ENCODE measurements at regions not wholly inside any gene's neighbourhood (a gene's known extent, or its start where the extent isn't known, plus 50 kb on each side); places are given as distances from the start of the nearest gene placed in this dataset.

DNA sequence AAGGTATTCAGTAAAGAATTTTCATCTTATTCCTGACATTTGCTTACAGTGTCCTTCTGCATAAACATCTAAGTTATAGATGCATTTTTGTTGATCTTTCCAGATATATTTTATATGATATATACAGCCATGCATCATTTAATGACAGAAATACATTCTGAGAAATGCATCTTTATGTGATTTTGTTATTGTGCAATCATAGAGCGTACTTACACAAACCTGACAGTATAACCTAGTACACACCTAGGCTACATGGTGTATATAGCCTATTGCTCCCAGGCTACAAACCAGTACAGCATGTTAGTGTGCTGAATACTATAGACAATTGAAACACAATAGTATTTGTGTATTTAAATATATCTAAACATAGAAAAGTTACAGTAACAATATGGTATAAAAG lies 642.0 kb downstream of the XPNPEP1 start:
- WGBS (ENCODE audit: missing lambda C conversion rate): 4% methylated on average over 1 of the region's 1 CpG
- Histone ChIP-seq H3K4me1 (no peaks in the 10 kb centered on the region), H3K4me2 (no peak overlapping the region), H3K4me3 (no peak overlapping the region), H3K27ac (no peak overlapping the region), H3K9me3 (no peaks in the 10 kb centered on the region)
- no peak for DNase-seq (ENCODE audit: low read depth in 1 of 2, low spot score in 1 of 2)
- POLR2A ChIA-PET: no interaction called here
- TF ChIP-seq CEBPB (IDR thresholded peaks at IDR 0.05) (0 out of 4 replicates have a peak, but pooled peaks of 1 of the 2 experiments have one; percentile 8), EP300 (IDR thresholded peaks at IDR 0.05) (no peak)
- ATAC-seq: no peak
- FAIRE-seq: no peak
- CTCF ChIA-PET: no interaction called here

DNA sequence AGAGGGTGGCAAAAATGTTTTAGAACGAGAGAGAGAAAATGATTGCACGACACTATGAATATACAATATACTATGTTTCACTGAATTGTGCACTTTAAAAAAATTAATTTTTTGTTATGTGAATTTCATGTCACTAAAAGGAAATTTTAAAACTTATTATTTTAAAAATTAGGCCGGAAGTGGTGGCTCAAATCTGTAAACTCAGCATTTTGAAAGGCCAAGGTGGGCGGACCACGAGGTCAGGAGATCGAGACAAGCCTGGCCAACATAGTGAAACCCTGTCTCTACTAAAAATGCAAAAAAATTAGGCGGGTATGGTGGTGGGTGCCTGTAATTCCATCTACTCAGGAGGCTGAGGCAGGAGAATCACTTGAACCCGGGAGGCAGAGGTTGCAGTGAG lies 642.5 kb downstream of the XPNPEP1 start:
- DNase-seq (ENCODE audit: low read depth in 1 of 2, low spot score in 1 of 2) (no peak), ATAC-seq (no peak), FAIRE-seq (no peak)
- Histone ChIP-seq H3K4me2 (no peak overlapping the region), H3K4me3 (no peak overlapping the region), H3K9me3 (no peaks in the 10 kb centered on the region), H3K4me1 (no peaks in the 10 kb centered on the region), H3K27ac (no peak overlapping the region)
- WGBS (ENCODE audit: missing lambda C conversion rate): 5% methylated on average over 8 of the region's 8 CpGs
- POLR2A ChIA-PET: no interaction called here
- CTCF ChIA-PET: no interaction called here
- peak; percentile 20 for TF ChIP-seq MAFK (IDR thresholded peaks at IDR 0.05; ENCODE audit: partially characterized antibody)
- TF ChIP-seq CEBPB (IDR thresholded peaks at IDR 0.05): no peak
- no peak for TF ChIP-seq NFE2L2 (conservative IDR thresholded peaks at IDR 0.05; ENCODE audit: low read length)

DNA sequence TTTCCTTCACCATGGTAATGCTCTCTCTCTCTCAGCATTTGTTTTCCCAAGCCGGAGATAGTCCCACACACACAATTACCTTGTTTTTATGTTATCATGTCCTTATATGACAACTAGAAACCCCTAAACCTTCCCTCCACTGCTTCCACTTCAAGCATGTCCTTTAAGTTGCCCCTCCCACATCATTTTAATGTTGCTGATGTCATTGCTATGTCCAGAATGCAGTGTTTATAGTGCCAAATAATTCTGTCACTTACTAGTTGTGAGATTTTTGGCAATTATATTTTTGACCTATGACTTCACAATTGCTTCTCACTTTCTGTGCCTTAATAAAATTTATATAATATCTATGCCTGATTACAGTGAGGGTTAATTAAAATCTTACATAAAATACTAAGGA lies 645.9 kb downstream of the XPNPEP1 start:
- H3K27ac ChIP-seq: no peak overlapping the region
- H3K4me2 ChIP-seq: no peak overlapping the region
- no peaks in the 10 kb centered on the region for H3K4me1 ChIP-seq
- ChIA-PET POLR2A (no interaction called here), CTCF (no interaction called here)
- DNase-seq (ENCODE audit: low read depth in 1 of 2, low spot score in 1 of 2) (no peak), FAIRE-seq (no peak), ATAC-seq (no peak)
- WGBS (ENCODE audit: missing lambda C conversion rate): 9% methylated on average over 1 of the region's 1 CpG
- H3K4me3 ChIP-seq: no peak overlapping the region
- TF ChIP-seq PHF8 (IDR thresholded peaks at IDR 0.05; ENCODE audit: borderline replicate concordance, low read depth) (no peak), GATA3 (IDR thresholded peaks at IDR 0.05; ENCODE audit: borderline replicate concordance) (no peak), NFE2L2 (conservative IDR thresholded peaks at IDR 0.05; ENCODE audit: low read length) (no peak), POLR2AphosphoS2 (conservative IDR thresholded peaks at IDR 0.05; ENCODE audit: low read length) (no peak), KDM1A (IDR thresholded peaks at IDR 0.05; ENCODE audit: low read depth) (no peak), MAZ (IDR thresholded peaks at IDR 0.05; ENCODE audit: borderline replicate concordance, low read depth, low read length) (no peak), CBX2 (IDR thresholded peaks at IDR 0.05; ENCODE audit: borderline replicate concordance, low read depth) (no peak), RFX5 (IDR thresholded peaks at IDR 0.05) (no peak), HOXB13 (CRISPR knock-in tag; IDR thresholded peaks at IDR 0.05; ENCODE audit: low read depth) (no peak)
- TF ChIP-seq, protein P1, sequence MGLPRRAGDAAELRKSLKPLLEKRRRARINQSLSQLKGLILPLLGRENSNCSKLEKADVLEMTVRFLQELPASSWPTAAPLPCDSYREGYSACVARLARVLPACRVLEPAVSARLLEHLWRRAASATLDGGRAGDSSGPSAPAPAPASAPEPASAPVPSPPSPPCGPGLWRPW (IDR thresholded peaks at IDR 0.05): no peak
- TF ChIP-seq, protein P2, sequence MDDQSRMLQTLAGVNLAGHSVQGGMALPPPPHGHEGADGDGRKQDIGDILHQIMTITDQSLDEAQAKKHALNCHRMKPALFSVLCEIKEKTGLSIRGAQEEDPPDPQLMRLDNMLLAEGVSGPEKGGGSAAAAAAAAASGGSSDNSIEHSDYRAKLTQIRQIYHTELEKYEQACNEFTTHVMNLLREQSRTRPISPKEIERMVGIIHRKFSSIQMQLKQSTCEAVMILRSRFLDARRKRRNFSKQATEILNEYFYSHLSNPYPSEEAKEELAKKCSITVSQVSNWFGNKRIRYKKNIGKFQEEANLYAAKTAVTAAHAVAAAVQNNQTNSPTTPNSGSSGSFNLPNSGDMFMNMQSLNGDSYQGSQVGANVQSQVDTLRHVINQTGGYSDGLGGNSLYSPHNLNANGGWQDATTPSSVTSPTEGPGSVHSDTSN (IDR thresholded peaks at IDR 0.05): no peak
- 0 out of 3 replicates have a peak, but pooled peaks cover 2% of the 10 kb centered on the region for H3K9me3 ChIP-seq

DNA sequence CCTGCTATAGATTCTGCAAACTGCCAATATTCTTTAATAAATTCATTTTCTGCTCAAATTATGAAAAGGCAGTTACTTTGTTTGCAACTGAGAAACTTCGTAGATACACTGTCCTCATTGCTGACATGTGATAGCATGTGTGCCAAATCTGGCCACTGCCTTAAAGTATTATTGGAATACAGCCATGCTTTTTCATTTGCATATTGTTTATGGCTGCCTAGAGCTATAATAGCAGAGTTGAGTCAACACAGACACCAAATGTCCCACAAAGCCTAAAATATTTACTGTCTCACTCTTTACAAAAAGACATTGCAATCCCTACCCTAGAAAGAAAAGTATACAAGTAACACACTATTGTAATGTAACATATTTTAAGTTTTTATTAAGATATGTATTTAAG lies 647.4 kb downstream of the XPNPEP1 start:
- Histone ChIP-seq H3K4me2 (no peak overlapping the region), H3K4me1 (no peaks in the 10 kb centered on the region), H3K27ac (no peak overlapping the region), H3K9me3 (0 out of 3 replicates have a peak, but pooled peaks cover 2% of the 10 kb centered on the region), H3K4me3 (no peak overlapping the region)
- FAIRE-seq (no peak), ATAC-seq (no peak), DNase-seq (ENCODE audit: low read depth in 1 of 2, low spot score in 1 of 2) (no peak)
- ChIA-PET POLR2A (no interaction called here), CTCF (no interaction called here)
- 10% methylated on average over 1 of the region's 1 CpG for WGBS (ENCODE audit: missing lambda C conversion rate)
- TF ChIP-seq JUNB (IDR thresholded peaks at IDR 0.05): no peak

DNA sequence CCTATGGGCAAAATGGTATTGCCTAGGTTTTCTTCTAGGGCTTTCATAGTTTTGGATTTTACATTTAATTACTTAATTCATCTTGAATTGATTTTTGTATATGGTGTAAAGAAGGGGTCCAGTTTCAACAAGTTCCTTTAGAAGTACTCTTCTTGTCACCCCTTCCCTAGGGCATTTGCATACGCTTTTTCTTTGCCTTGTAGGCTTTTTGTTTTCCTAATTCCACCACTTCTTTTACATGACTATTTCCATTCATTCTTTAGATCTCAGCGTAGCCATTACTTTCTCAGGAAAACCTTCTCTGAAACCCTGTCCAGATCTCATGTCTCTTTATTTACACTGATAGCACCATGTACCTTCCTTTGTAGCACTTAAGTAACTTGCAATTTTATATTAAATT lies 648.6 kb downstream of the XPNPEP1 start:
- FAIRE-seq (no peak), ATAC-seq (no peak), DNase-seq (ENCODE audit: low read depth in 1 of 2, low spot score in 1 of 2) (no peak)
- Histone ChIP-seq H3K4me2 (no peak overlapping the region), H3K9me3 (0 out of 3 replicates have a peak, but pooled peaks cover 2% of the 10 kb centered on the region), H3K4me3 (no peak overlapping the region), H3K27ac (no peak overlapping the region), H3K4me1 (no peaks in the 10 kb centered on the region)
- TF ChIP-seq, protein P3, sequence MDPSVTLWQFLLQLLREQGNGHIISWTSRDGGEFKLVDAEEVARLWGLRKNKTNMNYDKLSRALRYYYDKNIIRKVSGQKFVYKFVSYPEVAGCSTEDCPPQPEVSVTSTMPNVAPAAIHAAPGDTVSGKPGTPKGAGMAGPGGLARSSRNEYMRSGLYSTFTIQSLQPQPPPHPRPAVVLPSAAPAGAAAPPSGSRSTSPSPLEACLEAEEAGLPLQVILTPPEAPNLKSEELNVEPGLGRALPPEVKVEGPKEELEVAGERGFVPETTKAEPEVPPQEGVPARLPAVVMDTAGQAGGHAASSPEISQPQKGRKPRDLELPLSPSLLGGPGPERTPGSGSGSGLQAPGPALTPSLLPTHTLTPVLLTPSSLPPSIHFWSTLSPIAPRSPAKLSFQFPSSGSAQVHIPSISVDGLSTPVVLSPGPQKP (IDR thresholded peaks at IDR 0.05; ENCODE audit: low read depth, low read length): no peak
- TF ChIP-seq TP53 (CRISPR knock-in tag; IDR thresholded peaks at IDR 0.05) (no peak), POLR2AphosphoS2 (conservative IDR thresholded peaks at IDR 0.05; ENCODE audit: low read length) (no peak), MAFK (IDR thresholded peaks at IDR 0.05; ENCODE audit: partially characterized antibody) (no peak), ZSCAN20 (CRISPR knock-in tag; IDR thresholded peaks at IDR 0.05) (no peak), CEBPB (IDR thresholded peaks at IDR 0.05) (no peak), FOXS1 (CRISPR knock-in tag; IDR thresholded peaks at IDR 0.05) (no peak), RCOR1 (IDR thresholded peaks at IDR 0.05; ENCODE audit: low read depth, low read length) (no peak), EHF (CRISPR knock-in tag; IDR thresholded peaks at IDR 0.05) (no peak), BHLHE40 (IDR thresholded peaks at IDR 0.05; ENCODE audit: low read depth, low read length) (no peak), PHF8 (IDR thresholded peaks at IDR 0.05; ENCODE audit: borderline replicate concordance, low read depth) (no peak), ZNF302 (CRISPR knock-in tag; IDR thresholded peaks at IDR 0.05) (no peak)
- TF ChIP-seq, protein P4, sequence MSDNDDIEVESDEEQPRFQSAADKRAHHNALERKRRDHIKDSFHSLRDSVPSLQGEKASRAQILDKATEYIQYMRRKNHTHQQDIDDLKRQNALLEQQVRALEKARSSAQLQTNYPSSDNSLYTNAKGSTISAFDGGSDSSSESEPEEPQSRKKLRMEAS (IDR thresholded peaks at IDR 0.05): no peak
- TF ChIP-seq, protein P1 (IDR thresholded peaks at IDR 0.05): no peak
- TF ChIP-seq, protein P5, sequence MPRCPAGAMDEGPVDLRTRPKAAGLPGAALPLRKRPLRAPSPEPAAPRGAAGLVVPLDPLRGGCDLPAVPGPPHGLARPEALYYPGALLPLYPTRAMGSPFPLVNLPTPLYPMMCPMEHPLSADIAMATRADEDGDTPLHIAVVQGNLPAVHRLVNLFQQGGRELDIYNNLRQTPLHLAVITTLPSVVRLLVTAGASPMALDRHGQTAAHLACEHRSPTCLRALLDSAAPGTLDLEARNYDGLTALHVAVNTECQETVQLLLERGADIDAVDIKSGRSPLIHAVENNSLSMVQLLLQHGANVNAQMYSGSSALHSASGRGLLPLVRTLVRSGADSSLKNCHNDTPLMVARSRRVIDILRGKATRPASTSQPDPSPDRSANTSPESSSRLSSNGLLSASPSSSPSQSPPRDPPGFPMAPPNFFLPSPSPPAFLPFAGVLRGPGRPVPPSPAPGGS (IDR thresholded peaks at IDR 0.05): no peak
- ChIA-PET CTCF (no interaction called here), POLR2A (no interaction called here)
- WGBS (ENCODE audit: missing lambda C conversion rate): 4% methylated on average over 2 of the region's 2 CpGs
